Fibroblast of lung (primary cell): ENCODE measurements at regions not wholly inside any gene's neighbourhood (a gene's known extent, or its start where the extent isn't known, plus 50 kb on each side); places are given as distances from the start of the nearest gene placed in this dataset.

Source experiments
- DNase-seq, 2 donors: peaks; one replicate each; pipeline versions ENCODE4 v3.0.0 to v3.0.0-alpha.2; 2010; ENCODE audit warnings: low read depth in 2 of 2
- H2AFZ ChIP-seq: 2 replicates; pipeline ENCODE4 v1.5.1; 2012; ENCODE audit warnings: low read length, control low read depth, inconsistent platforms
- H3K27ac ChIP-seq: 2 replicates; pipeline ENCODE4 v1.5.1; 2011; ENCODE audit warnings: low read length, control low read depth; ENCODE audit not compliant: insufficient read depth
- H3K27me3 ChIP-seq: 2 replicates; pipeline ENCODE4 v1.5.1; 2011; ENCODE audit warnings: mild to moderate bottlenecking, low read length; ENCODE audit not compliant: control insufficient read depth, insufficient read depth
- H3K36me3 ChIP-seq: 2 replicates; pipeline ENCODE4 v1.5.1; 2011; ENCODE audit warnings: low read length; ENCODE audit not compliant: control insufficient read depth, insufficient read depth
- H3K4me1 ChIP-seq: 2 replicates; pipeline ENCODE4 v1.5.1; 2011; ENCODE audit warnings: low read length; ENCODE audit not compliant: control insufficient read depth, insufficient read depth; ENCODE audit errors: extremely low read depth
- H3K4me2 ChIP-seq: 2 replicates; pipeline ENCODE4 v1.5.1; 2011; ENCODE audit warnings: low read length, control low read depth; ENCODE audit not compliant: insufficient read depth; ENCODE audit errors: extremely low read depth
- H3K4me3 ChIP-seq, 4 experiments: fragments of 200-600 bp in 1 of 4; sonication (generic) in 1 of 4; replicated peaks in 1 of 4; 2 replicates each; pipeline ENCODE4 v1.5.1; 2011 to 2016; ENCODE audit warnings: low read length in 4 of 4, low read depth in 3 of 4, mild to moderate bottlenecking in 3 of 4, control low read depth in 2 of 4, inconsistent platforms in 1 of 4, mixed read lengths in 1 of 4; ENCODE audit not compliant: insufficient read depth in 1 of 4; ENCODE audit errors: control extremely low read depth in 1 of 4
- H3K79me2 ChIP-seq: 2 replicates; pipeline ENCODE4 v1.5.1; 2012; ENCODE audit warnings: mild to moderate bottlenecking, low read length, inconsistent platforms; ENCODE audit not compliant: control insufficient read depth, insufficient read depth
- H3K9ac ChIP-seq: 2 replicates; pipeline ENCODE4 v1.5.1; 2011; ENCODE audit warnings: mild to moderate bottlenecking, low read length, control low read depth; ENCODE audit not compliant: insufficient read depth
- H3K9me3 ChIP-seq: 2 replicates; pipeline ENCODE4 v1.5.1; 2012; ENCODE audit warnings: low read depth, low read length; ENCODE audit not compliant: control insufficient read depth, insufficient read depth
- H4K20me1 ChIP-seq: 2 replicates; pipeline ENCODE4 v1.5.1; 2011; ENCODE audit warnings: low read length; ENCODE audit not compliant: control insufficient read depth, insufficient read depth; ENCODE audit errors: extremely low read depth
- EZH2 ChIP-seq: IDR thresholded peaks from 2 replicates; pipeline ENCODE4 v1.5.1; 2012; ENCODE audit warnings: low read length, control low read depth, mild to moderate bottlenecking; ENCODE audit errors: missing control alignments
- TF ChIP-seq, protein P1 (sequence below), 2 donors: IDR thresholded peaks in 1 of 2; conservative IDR thresholded peaks in 1 of 2; 1 replicate in 1 of 2; 2 replicates in 1 of 2; pipeline ENCODE4 v1.5.1; 2011 to 2012; ENCODE audit warnings: low read length in 2 of 2, control low read depth in 1 of 2, inconsistent platforms in 1 of 2, low read depth in 1 of 2, mild to moderate bottlenecking in 1 of 2

DNA sequence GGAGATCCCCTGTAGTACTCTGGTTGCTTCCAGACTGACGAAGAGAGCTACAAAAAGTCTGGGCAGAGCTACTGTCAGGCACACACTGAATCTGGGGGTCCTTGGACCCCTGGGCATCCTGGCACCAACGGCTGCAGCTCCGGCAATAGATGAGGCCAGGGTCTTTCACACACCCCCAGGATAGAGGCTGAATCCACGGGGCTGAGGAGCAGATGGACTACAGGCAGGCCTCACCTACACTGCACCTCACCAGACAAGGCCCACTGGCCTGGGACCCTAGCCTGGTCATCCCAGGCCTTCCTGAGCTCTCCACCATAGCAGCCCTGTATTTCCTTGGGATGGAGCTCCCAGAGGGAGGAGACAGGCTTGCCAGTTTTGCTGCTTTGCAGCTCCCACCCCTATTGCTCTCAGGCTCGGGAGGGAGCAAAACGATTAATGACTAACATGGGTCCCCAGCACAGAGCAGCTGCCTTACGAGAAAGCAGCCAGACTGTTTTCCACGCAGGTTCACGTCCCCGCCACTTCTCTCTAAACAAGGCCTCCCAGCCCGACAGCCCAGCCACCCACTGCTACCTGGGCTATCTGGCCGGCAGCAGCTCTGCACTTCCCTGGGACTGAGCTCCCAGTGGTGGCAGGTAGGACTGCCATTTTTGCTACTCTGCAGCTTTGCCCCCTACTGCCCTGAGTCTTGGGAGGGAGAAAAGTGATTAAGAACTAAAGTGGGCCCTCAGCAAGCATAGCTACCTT is 1022.5 kb upstream of the ADGRL2 start:
- no peaks in the 10 kb centered on the region for H3K36me3 ChIP-seq

DNA sequence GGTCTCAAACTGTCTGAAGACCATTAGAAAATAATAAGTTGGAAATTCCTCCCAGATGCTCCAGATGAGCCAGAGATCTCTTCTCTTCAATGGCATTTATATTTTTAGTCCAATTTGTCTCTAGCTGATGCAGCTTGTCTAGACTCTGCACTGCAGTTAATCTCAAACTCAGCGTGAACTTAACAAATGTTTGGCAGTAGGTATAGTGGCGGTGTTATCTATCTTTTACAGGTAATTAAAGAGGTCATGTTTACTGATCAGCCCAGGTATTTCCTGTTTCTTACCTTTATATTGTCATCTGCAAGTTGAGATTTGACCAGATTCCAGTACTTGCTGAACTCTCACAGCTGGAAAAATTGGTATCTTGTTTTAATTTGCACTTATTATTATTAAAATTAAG is 1024.5 kb upstream of the ADGRL2 start:
- H3K79me2 ChIP-seq: no peaks in the 10 kb centered on the region
- H4K20me1 ChIP-seq: no peaks in the 10 kb centered on the region
- H3K4me3 ChIP-seq: no peak overlapping the region
- H3K27ac ChIP-seq: no peak overlapping the region
- H3K4me1 ChIP-seq: no peaks in the 10 kb centered on the region
- no peak for DNase-seq
- no peaks in the 10 kb centered on the region for H3K27me3 ChIP-seq
- no peaks in the 10 kb centered on the region for H3K36me3 ChIP-seq
- no peaks in the 10 kb centered on the region for H3K9me3 ChIP-seq
- H3K4me2 ChIP-seq: no peak overlapping the region
- H2AFZ ChIP-seq: no peak overlapping the region
- no peak for TF ChIP-seq EZH2
- TF ChIP-seq, protein P1, sequence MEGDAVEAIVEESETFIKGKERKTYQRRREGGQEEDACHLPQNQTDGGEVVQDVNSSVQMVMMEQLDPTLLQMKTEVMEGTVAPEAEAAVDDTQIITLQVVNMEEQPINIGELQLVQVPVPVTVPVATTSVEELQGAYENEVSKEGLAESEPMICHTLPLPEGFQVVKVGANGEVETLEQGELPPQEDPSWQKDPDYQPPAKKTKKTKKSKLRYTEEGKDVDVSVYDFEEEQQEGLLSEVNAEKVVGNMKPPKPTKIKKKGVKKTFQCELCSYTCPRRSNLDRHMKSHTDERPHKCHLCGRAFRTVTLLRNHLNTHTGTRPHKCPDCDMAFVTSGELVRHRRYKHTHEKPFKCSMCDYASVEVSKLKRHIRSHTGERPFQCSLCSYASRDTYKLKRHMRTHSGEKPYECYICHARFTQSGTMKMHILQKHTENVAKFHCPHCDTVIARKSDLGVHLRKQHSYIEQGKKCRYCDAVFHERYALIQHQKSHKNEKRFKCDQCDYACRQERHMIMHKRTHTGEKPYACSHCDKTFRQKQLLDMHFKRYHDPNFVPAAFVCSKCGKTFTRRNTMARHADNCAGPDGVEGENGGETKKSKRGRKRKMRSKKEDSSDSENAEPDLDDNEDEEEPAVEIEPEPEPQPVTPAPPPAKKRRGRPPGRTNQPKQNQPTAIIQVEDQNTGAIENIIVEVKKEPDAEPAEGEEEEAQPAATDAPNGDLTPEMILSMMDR (conservative IDR thresholded peaks at IDR 0.05 in 1 of 2, IDR thresholded peaks at IDR 0.05 in 1 of 2; ENCODE audit: low read depth in 1 of 2, low read length in 2 of 2): no peak
- H3K9ac ChIP-seq: no peak overlapping the region

More for the DNA sequence above, 1022.5 kb upstream of the ADGRL2 start:
- Histone ChIP-seq H3K79me2 (no peaks in the 10 kb centered on the region), H3K4me1 (no peaks in the 10 kb centered on the region), H3K4me2 (no peak overlapping the region), H4K20me1 (no peaks in the 10 kb centered on the region), H3K27ac (no peak overlapping the region), H3K9ac (no peak overlapping the region), H3K27me3 (no peaks in the 10 kb centered on the region), H2AFZ (no peak overlapping the region), H3K4me3 (no peak overlapping the region), H3K9me3 (no peaks in the 10 kb centered on the region)
- no peak for TF ChIP-seq EZH2
- no peak for DNase-seq

DNA sequence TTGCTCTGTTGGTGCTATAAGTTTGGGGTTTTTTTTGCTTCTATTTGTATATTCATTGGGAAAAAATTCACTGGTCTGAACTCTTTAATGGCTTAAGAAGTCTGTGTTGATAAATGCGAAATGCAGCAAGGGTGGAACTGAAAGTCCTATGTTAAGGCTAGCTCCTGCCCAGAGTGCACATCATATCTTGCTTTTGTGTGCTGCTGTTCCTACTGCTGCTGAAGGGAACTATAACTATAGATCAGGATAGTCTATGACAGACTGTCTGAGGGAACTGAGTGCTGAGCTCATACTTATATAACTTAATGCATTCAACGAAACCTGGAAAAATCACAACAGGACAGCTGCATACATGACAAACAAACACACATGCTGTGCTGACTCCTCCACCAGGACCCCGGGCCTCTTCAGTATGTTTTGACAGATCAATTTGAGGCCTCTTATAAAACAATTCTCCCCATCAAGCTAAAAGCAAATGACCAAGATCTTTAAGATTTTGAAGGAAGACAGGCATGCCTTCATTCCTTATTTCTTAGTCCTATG is 1031.5 kb upstream of the ADGRL2 start:
- Histone ChIP-seq H3K4me1 (no peaks in the 10 kb centered on the region), H3K36me3 (no peaks in the 10 kb centered on the region), H3K9ac (no peak overlapping the region), H2AFZ (no peak overlapping the region), H3K4me3 (no peak overlapping the region), H3K9me3 (no peaks in the 10 kb centered on the region), H3K27me3 (no peaks in the 10 kb centered on the region), H3K79me2 (no peaks in the 10 kb centered on the region), H3K4me2 (no peak overlapping the region), H4K20me1 (no peaks in the 10 kb centered on the region), H3K27ac (no peak overlapping the region)
- TF ChIP-seq, protein P1 (conservative IDR thresholded peaks at IDR 0.05 in 1 of 2, IDR thresholded peaks at IDR 0.05 in 1 of 2; ENCODE audit: low read depth in 1 of 2, low read length in 2 of 2): no peak
- TF ChIP-seq EZH2: no peak
- peak in 1 of 2 donors; percentile 13 for DNase-seq
